HG03095 (cell line): ENCODE measurements at regions not wholly inside any gene's neighbourhood (a gene's known extent, or its start where the extent isn't known, plus 50 kb on each side); places are given as distances from the start of the nearest gene placed in this dataset.
"Not testable (repeated sequence)": the region's sequence is repeated elsewhere in the genome, so short reads cannot be mapped to it uniquely, and the experiment has no call there.

Experiments used
- ATAC-seq: cut with Tn5 transposase; IDR thresholded peaks from one replicate; pipeline ENCODE4 v1.9.1; 2021; ENCODE audit warnings: moderate library complexity; ENCODE audit not compliant: unreplicated experiment

DNA sequence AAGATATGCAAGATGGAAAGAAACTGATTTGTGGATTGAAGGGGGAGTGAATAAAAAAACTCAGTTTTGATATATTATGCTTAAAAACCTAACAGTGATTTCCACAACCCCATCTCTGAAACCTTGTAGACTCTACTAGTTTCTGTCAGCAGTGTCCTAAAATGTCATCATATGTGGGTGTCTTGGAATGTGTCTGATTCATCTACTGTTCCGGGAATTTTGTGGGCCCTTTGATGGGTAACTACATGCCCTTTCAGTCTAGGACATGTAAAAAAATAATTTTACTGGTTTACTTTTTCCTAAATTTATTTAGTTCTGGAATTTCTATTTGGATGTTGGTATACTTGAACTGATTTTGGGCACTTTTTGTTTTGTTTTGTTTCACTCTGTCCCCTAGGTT lies 118.9 kb upstream of the NMUR2 start:
- no peak for ATAC-seq

DNA sequence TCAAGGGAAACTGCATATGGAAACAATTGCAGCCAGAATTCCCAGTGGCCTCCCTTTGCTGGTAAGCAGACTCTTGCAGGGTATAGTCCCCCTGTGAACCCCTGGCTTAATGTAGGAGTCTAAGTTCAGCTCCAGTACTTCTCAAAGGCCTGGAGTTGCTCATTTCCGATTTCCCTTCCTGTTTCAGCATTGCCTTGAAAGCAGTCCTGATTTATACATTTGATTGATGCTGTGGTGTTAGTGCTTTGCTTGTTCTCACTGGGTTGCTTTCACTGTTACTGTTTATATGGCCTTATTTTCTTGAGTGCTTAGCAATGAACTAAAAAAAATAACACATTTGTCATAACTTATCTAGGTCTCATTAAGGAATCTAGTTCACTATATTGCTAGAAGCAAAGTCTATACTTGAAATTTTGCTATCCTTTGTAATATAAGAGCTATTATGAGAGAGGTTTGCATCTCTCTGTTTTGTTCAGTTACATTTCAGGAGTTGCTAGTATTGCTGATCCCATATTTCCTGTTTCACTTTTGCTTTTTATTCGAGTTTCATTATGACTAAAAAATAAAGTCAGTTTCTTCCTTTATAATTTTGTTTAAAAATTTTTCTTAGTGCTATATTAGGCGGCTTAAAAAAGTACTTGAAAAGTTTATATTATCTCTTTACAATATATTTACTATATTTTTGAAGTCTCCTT lies 122.4 kb upstream of the NMUR2 start:
- peak; percentile 51 for ATAC-seq

DNA sequence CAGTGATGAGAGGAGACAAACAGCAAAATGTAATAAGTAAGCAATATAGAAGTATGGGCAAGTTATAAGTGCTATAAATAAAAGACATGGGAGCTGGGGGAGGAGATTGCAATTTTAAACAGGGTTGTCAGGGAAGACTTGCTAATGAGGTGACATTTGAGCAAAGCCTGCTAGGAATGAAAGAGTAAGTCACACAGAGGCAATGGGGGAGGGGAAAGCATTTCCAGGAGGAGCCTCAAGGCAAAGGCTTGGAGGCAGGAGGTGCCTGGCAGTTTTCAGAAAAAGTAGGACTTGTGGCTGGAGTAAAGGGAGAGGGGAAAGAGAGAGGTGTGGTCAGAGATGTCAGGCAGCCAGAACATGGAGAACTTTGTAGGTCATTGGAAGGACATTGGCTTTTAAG lies 124.4 kb upstream of the NMUR2 start:
- ATAC-seq, result no peak

DNA sequence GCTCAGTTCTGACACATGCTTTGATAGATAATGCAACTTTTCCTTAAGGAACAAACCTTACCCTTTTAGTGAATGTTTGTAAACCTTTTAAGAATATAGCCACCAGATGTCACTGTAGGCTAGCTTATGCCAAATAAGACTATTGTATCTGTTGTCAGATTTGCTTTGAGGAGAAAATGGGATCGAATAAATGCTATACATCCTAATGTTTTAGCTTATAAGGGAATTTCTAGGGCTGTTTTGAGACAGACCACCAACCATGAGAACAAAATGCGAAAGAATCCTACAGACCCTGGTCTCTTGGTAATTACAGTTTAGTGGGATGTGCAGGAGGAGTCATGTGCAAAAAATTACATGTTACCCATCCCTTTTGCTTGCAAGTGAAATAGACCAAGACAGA lies 127.6 kb upstream of the NMUR2 start:
- ATAC-seq, result no peak

DNA sequence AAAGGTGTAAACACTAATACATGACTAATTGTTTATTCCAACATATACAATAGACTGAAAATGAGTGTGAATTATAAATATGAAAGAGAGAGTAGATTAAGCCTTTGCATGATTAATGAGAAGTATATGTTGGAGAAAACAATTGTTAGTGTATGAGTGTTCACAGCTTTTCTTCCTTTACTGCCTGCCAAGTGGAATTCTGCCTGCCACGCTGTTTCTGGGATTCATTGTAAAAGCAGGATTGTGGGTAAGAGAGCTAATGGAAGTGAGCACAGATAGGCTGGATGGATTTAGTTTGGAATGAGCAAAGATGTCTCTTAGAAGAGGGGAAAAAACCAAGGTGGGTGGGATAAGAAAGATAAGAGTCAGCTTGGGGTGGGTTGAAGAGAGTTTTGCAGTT lies 129.6 kb upstream of the NMUR2 start:
- no peak for ATAC-seq

DNA sequence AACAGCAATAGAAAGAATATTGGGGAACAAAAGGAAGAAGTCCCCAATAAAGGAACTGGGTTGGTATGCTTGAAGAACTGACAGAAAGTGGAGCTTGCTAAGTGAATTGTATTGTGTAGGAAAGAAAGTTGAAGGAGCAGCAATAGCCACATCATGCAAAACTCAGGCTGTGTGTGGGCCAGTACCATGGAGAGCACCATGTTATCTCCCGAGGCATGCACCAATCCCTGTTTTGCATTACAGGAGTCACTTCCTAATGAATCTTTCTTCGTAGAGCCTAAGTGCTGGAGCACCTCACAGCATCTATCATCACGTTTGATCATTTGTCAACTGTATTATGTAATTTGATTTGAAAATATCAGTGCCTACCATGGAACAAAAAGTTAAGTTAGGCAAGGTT lies 137.7 kb upstream of the NMUR2 start:
- ATAC-seq, result no peak

DNA sequence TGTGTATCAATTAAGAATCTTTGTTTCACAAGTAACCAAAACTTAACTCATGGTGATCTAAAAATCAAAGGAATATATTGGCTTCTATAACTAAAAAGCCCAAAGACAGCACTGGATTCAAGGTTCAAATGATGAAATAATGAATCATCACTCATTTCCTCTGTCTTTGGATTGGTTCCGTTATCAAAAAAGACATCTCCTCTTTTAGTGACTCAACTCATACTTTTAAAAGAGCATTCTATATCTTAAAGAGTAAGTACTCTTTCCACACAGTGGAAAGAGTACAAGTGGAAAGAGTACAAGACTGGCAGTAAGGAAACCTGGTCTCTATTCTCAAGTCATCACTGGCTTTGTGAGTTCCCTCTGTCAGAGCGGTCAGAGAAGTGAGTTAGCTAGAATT lies 141.4 kb upstream of the NMUR2 start:
- no peak for ATAC-seq

DNA sequence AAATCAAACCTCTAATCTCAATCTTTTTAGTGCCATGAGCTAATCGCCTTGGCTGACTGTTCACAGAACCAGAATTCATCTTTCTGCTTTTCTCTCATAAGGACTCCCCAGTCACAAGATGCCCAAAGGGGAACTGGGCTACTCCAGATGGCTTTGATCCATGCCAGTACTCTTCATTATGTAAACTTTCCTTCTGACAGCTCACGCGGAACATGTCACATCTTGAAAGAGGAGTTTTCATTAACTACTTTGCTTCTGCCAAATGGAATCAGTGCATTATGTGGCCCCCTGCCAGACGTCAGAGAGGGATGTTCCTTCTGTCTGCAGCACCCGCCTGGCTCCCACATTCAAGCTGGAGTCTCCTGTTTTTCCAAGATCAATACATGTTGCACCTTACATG lies 142.1 kb upstream of the NMUR2 start:
- no peak for ATAC-seq

DNA sequence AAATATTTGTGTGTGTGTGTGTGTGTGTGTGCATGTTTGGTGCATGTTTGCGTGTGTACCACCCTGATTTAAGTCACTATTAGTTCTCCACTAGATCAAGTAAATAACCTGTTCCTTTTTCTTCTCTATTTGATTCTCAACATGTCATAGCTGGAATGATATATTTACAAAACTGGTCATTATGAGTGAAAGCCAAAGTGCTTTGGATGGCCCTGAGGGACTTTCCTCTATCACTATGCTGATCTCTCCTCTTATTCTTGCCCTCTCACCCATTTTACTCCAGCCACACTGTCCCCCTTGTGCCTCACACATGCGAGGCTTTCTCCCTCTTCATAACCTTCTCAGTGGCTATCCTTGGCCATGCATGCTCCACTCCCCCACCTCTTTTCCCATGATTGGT lies 144.6 kb upstream of the NMUR2 start:
- no peak for ATAC-seq

DNA sequence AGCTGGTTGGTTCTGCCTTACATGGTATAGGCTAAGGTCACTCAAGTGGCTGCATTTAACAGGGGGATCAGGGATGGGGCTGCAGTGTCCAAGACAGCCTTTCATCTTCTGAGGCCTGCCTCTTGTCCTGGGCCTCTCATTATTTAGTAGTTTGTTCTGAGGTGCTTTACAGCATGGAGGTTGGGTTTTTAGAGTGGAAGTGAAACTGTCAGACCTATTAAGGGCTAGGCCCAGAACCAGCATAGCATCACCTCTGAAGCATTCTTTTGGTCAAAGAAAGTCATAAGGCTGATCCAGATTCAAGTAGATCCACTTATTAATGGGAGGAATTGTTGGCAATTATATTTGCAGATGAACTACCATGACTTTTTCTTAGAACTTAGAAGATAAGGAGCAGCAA lies 146.0 kb upstream of the NMUR2 start:
- no peak for ATAC-seq

DNA sequence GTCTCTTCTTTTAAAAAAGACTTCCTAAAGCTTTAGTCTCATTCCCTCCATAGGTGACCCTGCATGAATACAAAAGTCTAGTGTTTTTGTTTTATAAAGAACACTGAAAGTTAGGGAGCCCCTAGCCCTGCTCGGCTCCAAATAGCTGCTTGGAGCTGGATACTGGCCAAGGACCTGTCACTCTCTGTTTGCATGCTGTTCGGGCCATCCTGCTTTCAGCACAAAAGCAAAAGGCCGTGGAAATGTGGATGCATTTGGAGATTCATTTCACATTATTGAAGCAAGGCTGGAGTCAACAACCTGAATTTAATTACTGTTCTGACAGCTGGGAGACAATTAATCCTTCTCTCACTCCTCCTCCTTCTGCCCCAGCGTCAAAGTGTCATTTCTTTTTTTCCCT lies 151.7 kb upstream of the NMUR2 start:
- ATAC-seq, result no peak

DNA sequence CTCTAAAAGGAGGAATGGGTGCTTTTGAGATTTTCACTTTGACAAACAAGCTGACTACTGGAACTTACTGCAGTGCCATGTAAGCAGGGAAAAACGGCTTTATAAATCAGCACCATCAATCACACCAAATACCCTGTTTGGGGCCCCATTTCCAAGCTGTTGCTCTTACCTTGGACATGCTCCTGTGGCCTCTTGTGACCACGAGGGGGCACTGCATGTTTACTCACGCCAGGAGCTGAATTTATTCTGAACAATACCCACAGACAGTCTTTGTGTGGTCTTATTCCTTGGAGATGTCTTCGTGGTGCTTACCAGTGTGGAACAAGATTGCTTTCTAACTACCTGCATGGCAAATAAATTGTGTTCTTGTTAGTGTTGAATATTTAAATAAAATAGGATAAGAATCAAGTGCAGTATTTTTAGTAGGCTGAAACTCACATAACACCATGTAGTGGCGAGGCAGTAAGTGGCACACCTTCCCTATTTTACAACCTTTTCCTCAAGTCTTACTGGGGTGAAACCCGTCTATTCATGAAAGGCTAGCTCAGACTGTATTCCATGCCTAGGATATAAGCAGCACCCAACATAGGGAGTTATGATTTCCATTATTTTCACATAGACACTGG lies 155.5 kb upstream of the NMUR2 start:
- ATAC-seq, result no peak

DNA sequence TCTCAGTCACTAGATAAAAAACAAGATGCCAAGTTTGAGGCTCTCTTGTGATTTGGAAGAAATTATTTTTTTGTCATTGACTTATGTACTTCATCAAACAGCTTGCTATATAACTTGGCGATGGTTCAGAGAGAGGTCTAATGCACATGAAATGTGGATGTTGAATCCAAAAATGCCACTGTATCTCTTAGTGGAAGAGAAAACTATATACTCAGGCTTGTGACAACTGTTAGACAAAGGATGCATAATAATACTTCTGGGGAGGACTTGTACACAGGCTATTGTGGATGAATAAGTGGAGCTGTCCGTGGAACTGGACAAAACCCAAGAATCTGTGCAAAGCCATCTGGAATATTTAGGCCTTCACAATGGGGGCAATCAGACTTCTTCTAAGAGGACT lies 162.9 kb upstream of the NMUR2 start:
- ATAC-seq, result no peak

DNA sequence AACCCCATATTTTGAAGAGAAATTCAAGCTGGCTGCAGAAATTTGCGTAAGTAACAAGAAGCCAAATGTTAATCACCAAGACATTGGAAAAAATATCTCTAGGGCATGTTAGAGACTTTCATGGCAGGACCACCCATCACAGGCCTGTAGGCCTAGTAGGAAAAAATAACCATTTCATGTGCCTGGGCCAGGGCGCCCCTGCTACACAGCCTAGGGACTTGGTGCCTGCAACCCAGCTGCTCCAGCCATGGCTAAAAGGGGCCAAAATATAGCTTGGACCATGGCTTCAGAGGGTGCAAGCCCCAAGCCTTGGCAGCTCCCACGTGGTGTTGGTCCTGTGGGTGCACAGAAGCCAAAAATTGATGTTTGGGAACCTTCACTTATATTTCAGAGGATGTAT lies 167.7 kb upstream of the NMUR2 start:
- no peak for ATAC-seq

DNA sequence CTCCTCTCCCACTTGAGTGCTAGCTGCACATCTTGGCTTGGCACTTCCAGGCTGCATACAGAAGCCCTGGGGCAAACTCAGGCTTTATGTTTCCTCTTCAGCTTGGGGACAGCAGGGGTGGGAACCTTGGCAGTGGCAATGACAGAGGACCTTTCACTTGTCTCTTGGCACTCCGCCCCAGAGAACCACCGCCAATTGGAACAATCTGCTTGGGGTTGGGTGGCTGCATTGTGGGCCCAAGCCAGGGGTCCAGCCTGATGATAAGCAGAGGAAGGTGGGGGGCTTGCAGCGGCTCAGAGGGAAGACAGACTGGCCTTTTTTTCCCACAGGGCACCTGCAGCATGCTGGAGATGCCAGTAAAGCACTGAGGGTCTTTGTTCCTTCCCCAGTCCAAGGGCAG lies 179.0 kb upstream of the NMUR2 start:
- no peak for ATAC-seq

DNA sequence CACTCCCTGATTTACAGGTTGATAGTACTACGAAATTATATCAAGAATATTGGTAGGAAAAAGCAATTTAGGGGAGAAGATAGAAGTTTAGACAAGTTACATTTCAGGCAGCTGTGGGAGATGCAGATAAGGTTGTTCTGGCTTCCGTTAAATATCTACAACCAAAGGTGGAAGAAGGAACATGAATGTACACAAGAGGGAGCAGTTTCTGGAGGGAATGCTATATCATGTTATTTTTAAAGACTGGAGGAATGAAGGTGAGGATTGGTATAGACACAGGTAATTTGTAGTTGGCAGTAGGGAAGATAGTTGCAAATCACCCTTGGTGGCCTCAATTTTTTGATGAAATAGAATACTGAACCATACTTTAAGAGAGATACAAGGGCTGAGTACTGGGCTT lies 187.3 kb upstream of the NMUR2 start:
- no peak for ATAC-seq

DNA sequence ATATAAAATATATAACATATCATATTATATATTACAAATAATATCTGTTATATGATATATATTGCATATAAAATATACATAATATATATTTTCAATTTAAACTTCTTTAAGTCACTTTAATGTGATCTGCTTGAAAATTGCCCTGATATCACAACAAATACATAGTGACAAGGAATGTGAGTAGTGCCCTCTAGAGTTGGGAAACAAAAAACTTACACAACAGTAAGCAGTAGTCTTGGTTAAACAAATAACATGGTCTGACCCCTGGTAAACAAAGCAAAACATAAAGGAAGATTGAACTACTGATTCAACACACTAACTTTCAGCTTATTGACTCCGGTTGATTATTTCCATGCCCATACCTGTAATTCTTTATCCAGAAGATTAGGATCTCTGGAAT lies 188.3 kb upstream of the NMUR2 start:
- no peak for ATAC-seq

DNA sequence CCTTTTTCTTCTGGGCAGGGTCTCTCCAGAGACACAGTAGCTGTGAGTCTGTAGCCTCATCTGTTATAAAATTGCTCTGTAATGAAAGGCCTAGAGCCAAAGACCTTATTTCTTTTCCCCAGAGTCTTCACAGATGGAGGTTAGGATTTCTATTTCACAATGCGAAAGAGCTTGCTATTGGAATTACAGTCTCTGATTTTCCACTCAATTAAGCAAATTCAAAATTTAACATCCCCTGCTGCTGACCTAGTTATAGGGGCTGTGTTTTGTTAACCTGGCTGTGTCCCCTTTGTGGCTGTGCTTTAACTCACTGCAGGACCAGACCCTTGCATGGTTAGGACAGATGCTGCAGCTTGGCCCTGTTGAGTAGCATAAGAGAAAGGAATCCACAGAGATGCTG lies 190.3 kb upstream of the NMUR2 start:
- no peak for ATAC-seq

DNA sequence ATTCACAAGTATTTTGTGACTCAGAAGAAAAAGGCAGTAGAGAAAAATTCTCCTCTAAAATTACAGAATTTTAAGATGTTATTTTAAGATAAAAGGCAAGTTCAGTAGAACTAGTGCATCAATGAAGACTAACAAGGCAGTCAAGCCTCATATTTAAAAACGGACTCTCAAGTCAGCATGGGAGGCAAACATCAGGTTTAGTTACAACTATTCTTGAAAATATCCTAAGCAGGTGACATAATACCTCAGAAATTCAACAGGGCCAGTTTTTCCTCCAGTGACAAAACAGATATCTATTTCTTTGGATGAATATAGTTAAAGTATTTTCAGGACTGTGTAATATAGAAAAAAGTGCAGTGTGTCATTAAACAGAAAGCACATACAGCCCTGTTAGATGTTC lies 194.0 kb upstream of the NMUR2 start:
- ATAC-seq, result no peak

DNA sequence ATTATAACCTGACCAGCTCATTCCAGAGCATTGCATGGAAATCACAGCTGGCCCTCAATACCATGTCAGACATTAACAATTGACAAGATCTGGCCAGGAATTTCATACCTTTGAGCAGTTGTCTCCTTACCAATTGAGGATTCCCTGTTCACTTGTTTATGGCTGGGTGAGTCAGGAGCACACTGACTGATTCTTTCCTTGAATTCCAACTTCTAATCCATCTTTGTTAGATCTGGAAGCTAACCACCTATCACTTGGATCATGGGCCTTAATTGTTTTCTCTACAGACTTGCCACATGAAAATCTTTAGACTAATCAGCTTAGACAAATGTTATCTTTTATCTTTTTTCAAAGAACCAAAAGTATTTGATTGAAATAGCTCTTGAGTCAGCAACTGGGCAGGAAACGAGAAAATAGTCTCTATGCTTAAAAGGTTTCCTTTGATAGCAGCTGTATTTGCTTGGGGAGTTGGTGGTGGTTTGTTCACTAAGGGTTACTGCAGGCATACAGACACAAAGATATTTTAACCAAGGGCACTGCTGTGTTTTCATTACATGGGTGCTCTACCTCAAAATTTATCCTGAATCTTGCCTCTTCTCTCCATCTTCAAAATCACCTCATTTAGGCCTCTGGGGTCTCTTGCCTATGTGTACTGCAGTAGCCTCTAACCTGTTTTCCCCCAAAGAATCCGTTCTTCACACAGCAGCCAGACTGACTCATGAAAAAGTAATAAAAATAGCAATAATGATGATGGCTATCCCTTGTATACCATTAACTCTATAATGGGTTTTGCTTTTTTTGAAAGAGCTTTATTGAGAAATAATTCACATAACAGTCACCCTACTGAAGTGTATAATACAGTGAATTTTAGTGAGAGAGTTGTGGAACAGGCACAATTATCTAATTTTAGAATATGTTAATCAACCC lies 197.0 kb upstream of the NMUR2 start:
- no peak for ATAC-seq

DNA sequence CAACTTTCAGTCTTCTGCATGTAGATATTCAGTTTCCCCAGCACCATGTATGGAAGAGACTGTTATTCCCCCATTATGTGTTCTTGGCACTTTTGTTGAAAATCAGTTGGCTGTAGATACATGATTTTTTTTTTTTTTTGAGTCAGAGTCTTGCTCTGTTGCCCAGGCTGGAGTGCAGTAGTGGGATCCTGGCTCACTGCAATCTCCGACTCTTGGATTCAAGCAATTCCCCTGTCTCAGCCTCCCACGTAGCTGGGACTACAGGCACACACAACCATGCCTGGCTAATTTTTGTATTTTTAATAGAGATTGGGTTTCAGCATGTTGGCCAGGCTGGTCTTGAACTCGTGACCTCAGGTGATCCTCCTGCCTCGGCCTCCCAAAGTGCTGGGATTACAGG lies 201.0 kb upstream of the NMUR2 start:
- ATAC-seq, result not testable (repeated sequence)

DNA sequence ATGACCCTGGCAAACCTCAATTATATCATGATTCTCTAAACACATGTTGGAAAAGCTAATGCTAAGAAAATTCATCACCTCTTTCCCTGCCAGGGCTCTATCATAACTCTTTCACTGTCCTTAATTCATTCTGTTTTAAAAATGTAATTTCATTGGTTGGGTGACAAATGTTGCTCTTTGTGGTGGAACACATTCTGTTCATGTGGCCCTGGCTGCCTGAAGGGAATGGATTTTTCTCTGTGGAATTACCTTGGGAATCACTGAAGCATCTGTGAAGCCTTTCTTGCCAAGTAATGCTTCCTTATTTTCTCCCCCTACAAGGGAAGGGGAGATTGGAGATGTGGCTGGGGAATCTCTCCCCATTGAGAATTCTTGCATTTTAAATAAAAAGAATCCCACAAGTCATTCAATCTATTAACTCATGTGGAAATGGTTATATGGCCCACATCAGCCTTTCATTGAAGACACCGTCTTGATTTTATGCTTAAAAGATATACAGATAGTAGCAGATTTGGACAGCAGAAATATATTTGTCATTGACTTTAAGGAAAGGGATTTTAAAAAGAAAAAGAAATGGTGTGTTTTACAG lies 201.8 kb upstream of the NMUR2 start:
- ATAC-seq, result no peak
